SW480 (cell line): ENCODE measurements at regions not wholly inside any gene's neighbourhood (a gene's known extent, or its start where the extent isn't known, plus 50 kb on each side); places are given as distances from the start of the nearest gene placed in this dataset.
A peak's percentile ranks its signal among the peaks of the same experiment; 100 is the strongest.

Source experiments
- DNase-seq: peaks from one replicate; pipeline ENCODE4 v3.0.0-alpha.2; 2016; ENCODE audit warnings: low spot score

DNA sequence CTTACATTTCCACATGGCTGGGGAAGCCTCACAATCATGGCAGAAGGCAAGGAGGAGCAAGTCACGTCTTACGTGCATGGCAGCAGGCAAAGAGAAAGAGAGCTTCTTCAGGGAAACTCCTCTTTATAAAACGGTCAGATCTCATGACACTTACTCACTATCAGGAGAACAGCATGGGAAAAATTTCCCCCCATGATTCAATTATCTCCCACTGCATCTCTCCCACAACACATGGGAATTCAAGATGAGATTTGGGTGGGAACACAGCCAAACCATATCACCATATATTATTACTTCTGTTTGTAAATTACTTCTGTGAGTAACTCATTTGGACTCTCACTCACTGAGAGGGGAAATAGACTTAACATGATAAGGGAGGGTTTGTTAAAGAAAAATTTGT lies 1496.8 kb upstream of the TMEM132C start:
- no peak for DNase-seq

DNA sequence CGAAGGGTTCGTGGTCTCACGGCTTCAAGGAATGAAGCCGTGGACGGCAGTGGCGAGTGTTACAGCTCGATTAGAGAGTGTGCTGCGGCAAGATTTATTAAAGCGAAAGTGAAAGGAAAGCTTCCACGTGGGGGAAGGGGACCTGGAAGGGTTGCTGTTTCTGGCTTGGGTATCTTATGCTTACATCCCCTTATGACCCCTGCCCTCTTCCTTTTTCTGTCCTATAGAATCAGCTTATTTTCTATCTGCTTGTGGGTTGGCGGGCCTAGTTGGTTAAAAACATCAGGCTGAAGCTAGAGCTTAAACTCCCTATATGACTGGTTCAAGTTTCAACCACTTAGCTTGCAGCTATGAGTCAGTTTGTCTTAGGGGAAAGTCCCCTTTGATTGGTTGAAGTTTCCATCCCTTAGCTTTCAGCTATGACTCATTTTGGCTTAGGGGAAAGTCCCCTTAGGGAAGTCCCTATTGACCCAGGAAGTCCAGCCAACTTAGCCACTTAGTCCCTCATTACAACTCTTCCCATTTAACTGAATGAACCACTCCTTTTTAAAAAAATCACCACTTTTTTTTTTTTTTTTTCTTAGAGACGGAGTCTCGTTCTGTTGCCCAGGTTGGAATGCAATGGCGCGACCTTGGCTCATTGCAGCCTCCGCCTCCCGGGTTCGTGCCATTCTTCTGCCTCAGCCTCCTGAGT lies 1494.7 kb upstream of the TMEM132C start:
- peak; percentile 87 for DNase-seq

DNA sequence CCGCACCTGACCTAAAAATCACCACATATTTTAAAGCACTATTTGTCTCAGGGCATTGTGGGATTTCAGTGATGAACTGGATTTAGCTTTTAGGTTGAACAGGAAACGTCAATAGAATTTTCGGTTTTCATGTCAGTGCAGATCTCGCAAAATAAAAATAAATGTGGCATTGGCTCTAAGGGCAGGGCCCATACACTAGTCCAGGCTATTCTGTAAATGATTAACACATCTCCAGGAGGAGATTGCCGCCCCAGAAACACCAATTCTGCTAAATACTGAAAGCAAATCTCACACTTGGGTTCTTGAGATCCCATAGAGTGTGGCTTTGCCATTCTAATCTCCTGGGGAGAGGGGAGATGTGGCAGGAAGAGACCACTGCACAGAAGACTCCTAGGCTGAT lies 1494.0 kb upstream of the TMEM132C start:
- DNase-seq = no peak

DNA sequence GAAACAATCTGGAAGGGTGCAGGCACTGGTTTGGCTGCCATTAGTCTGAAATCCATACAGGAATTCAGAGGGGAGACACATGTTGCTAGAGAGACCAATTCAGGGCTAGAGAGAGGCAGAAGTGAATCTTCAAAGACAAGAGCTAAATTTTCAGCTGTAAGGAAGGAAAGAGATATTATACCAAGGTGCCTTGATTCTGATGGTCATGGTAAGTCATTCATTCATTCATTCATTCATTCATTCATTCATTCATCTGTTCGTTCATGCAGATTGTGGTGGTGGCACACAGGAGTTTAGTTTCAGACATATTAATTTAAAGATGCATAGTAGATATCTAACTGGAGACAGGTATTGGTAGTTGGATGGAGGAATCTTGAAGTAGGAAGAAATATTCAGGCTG lies 1493.5 kb upstream of the TMEM132C start:
- no peak for DNase-seq

DNA sequence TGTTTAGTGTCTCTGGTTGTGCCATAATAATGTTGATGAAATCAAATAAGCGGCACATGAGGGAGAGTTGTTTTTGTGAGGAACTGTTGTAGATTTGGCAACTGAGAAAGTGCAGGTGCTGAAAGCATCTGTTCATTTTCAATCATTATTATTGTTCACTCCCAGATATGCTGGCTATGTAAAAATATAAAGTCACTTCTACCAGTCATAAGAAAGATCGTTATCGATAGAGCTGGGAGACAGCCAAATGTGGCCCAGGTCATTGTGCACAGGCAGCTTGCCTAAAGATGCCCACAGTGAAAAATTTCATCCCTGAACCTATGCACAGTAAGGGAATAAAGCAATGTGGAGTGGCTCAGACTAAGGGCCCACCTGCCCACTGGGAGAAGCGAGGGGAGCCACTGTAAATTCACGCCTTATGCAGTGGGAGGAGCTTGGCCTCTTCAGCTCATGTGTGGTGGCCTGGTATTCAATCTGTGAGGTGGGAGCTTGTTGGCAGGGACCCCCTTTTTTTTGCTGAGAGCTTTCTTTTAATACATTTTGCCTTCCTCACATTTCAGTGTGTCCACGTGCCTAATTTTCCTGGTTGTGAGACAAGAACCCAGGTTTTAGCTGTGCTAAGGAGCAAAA lies 1490.8 kb upstream of the TMEM132C start:
- DNase-seq = no peak

DNA sequence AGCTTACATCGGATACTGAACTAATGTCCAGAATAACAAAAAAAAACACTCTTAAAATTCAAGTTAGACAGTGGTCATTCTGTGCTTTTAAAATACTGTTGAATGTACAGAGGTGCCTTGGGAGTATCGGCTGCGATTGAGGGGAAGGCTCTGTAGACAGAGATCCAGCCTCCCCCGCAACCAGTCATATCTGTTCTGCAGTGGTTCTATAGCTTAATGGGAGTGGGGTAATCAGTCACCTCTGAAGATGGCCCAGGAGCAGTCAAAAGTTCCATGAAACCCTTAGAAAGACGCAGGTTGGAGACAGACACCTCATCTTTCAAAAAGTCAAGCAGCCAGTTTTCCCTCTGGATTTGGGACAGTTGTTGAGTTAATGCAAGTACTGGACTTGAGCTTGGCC lies 1486.6 kb upstream of the TMEM132C start:
- DNase-seq = no peak

DNA sequence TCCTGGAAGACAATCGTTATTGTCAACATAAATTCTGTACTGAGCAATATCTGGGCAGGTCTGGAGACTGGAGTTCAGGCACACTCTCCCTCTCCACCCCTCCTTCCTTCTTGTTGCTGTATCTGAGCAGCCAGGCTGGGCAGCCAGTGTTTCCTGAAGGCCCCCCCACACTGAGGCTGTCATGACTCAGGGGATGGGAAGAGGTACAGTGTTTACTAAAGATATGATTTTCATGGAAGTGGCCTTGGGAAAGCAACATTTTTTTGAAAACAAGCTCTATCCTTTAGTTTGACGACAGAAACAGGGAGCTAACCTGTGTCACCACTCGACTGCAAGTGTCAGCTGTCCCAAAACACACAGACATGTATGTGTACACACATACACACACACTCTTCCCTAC lies 1485.4 kb upstream of the TMEM132C start:
- DNase-seq = no peak

DNA sequence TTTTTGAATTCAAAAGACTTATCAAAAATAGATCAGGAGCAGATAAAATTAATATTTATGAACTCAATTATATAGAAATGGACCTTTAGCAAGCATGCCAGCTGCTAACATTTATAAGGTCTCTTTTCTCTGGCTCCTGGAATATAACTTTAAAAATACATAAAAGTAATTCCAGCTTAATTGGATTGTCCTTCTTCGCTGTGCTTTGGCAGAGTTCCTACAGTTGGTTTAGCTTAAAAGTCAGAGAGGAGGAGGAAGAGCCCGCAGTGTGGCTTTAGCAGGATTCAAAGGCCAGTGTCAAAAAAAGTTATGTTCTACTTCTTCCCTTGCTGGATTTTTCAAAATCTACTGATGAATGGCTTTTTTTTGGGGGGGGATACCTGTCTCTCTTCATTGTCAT lies 1484.9 kb upstream of the TMEM132C start:
- no peak for DNase-seq

DNA sequence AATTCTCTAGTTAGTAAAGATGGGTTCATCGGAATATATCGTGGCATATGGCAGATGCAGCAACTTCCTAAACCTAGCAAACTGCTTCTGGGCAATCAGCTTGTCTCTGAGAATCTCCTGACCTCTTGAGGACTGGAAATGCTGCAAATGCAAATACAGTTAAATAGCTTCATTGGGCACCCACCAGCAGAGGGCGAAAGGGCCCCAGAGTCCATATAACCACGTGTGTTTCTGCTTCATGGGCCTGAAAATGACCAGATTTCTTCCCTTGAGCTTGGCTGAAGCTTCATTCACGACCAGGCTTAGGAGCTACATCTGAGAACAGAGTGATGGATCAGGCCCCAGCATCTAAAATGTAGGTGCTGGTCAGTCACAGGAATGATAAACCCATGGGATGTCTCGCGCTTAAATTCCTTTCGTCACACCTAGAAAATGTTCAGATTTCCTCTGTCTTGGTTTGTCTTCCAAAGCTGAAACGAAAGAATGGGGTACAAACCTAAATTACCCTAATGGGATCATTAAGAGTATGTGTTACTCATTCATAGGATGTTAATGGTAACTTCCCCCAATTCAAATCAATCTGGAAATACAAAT lies 1482.5 kb upstream of the TMEM132C start:
- peak; percentile 41 for DNase-seq

DNA sequence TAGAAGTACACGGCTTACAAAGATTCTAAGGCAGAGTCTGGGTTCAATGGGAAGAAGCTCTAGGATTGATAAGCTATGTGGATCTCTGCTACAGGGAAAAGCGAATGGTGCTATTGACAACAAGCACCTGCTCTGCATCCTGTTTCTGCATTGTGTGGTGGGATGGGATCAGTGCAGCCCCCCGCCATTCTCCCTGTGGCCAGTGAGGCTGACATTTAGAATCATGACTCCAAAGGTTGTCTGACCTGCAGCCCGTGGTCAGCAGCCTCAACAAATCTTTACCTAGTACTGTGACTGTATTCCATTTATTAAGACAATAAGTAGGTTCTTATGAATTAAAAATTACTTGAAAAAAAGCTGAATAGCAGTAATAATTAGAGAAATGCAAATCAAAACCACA lies 1477.0 kb upstream of the TMEM132C start:
- no peak for DNase-seq

DNA sequence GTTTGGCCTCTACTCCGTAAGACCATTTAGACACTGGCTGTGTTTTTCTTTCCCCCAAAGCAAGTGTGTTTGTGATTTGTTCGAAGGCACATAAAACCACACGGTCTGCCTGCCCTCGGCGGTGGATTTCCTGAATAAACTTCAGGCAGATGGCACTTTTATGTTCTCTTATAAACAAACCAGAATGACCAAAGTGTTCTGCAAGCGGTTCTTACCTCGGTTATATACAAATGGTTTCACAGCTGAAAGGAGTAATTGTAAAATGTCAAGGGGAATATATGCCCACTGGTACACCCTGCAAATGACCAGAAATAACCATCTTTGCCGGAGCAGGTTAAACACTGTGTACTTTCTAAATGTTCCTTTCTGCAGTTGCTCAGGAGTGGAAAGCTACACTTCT lies 1475.8 kb upstream of the TMEM132C start:
- no peak for DNase-seq

DNA sequence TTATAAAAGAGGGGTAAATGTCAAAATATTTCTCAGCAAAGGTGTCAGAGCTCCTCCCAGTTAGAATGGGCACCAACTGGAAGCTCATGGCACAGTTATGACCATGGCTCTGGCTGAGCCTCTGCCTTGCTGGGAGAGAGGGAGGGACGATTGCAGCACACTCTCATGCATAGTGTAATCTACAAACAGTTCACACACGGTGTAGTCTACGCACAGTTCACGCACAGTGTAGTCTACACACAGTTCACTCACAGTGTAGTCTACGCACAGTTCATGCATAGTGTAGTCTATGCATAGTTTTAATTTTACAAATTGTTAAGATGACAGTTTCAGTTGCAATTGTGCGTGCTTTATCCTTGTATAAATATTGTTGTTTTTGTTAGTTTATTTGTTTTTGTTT lies 1474.6 kb upstream of the TMEM132C start:
- no peak for DNase-seq

DNA sequence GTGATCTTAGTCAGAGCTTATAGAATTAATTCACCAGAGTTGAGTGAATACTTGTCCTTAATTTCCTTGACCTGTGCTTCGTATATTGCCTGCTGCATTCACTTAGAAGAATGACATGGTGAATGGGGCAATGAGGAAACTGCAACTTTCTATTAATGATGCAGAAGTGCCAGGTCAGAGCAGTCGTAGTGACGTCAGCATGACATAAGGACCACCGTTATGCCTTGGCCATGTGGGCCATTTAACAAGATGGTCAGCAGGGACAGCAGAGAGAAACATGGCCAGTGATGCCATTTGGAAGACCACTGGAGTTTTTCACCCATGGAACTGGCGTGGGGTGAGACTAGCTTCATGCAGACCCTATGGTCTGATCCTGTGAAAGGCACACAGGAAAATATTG lies 1469.4 kb upstream of the TMEM132C start:
- DNase-seq = no peak

DNA sequence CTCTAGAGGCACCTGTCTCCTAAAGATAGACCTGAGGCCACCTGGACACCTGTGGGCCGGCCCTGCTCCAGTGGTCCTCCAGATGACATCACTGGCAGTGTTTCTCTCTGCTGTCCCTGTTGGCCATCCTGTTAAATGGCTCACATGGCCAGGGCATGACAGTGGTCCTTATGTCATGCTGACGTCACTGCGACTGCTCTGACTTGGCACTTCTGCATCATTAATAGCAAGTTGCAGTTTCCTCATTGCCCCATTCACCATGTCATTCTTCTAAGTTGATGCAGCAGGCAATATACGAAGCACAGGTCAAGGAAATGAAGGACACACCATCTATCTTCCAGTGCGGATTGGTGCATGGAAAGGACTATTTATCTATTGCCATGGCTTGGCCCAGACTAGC lies 1468.5 kb upstream of the TMEM132C start:
- DNase-seq = no peak

DNA sequence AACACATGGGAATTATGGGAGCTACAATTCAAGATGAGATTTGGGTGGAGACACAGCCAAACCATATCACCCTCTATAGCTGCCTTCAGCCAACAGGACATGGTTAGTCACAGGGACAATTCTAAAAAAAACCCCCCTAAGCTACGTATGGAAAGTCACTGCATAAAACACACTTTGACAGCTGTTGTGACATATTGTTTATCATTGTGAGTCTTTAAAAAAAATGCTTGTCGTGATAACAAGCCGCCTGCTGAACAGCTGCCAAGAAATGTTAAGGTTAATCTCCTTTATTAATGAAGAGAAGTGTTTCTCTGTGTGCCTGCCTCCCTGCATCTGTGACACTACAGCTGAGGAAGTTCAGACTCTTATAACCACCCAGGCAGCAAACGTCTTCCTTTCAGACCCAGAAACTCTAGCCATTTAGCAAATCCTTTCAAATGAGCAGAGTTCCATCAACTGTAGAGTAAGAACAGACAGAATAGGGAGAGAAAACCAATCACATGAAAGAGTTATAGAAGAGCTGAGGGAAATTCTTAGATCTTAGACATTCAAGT lies 1459.6 kb upstream of the TMEM132C start:
- no peak for DNase-seq

DNA sequence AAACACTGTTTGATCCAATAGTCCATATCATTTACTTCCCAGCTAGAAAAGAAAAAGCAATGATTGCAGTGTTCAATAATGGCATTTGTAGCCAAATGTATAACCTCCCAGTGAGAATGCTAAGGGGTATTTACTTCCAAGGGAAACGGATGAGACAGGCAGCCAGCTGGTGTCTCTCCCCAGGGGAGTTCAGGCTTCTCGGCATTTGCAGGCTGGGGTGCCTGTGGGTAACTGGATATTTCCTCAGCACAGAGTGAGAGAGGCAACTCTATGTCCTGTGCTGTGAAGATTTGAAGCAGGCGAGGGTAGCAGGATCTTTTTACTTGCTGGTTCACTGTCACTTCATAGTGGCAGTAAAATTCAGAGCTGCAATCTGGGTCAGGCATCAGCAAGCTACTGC lies 1455.6 kb upstream of the TMEM132C start:
- no peak for DNase-seq

DNA sequence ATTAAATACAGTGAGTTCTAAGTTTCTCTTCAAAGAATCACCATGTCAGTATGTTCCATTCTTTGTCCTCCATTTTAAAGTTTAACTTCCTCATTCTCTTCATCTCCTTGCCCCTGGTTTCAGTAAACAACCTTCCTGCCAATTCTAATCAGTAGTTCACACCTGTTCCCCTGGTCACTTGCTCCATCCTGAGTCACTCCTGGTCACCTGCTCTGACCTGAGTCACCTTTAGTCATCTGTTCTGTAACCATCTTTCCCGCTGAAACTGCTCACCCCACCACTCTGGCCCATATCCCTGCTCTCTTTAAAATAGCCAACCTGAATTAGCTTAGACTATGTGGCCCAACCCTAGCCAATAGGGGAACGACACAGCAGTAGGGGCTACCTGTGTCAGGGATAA lies 1447.4 kb upstream of the TMEM132C start:
- DNase-seq = no peak

DNA sequence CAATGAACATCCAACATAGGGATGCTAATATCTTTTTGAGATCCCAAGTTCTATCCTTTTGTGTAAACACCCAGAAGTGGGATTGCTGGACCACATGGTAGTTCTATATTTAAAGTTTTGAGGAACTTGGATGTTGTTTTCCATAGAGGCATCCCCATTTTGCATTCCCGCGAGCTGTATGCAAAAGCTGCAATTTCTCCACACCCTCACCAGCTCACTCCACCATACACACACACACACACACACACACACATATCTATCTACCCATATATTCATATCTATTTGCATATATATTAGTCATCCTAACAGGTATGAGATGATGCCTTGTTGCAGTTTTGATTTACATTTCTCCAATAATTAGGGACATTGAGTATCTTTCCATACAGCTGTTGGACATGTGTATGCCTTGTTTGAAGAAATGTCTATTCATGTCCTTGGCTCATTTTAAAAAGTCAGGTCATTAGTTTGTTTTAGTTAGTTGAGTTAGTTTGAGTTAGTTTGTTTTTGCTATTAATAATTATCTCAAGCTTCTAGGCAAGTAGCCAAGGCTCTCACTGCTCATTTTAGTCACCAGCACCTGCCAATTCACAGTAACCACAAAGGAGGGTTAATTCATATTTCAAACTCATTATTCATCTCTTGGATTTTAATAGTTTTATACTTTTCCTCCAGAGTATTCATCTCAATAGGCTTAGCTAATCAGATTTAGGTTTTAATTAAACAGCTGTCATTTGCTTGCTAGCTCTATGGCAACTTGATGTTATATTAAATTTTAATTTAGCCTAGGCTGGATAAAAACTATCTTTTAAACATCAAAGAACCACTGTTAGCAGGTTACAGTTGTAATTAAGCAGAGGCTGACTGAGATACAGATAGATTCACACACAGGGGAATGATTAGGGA lies 1435.9 kb upstream of the TMEM132C start:
- DNase-seq = no peak

DNA sequence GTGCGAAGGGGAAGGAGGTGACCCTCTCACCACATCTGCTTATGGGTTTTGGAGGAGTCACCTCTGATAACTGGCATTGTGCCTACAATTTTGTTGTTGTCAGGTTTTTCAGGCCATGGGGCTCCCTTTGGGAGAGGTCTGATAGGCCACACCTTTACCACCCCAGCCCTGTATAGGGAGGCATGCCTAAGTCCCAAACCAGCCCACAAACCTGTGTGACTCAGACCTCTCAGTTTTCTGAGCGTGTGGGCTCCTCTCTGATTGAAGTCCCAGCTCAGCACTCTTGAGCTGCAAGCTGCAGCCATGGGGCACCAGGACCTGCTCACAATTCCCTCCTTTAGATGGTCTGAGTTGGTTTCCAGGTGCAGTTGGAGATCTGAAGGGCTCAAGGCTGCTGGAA lies 1429.3 kb upstream of the TMEM132C start:
- DNase-seq = no peak

DNA sequence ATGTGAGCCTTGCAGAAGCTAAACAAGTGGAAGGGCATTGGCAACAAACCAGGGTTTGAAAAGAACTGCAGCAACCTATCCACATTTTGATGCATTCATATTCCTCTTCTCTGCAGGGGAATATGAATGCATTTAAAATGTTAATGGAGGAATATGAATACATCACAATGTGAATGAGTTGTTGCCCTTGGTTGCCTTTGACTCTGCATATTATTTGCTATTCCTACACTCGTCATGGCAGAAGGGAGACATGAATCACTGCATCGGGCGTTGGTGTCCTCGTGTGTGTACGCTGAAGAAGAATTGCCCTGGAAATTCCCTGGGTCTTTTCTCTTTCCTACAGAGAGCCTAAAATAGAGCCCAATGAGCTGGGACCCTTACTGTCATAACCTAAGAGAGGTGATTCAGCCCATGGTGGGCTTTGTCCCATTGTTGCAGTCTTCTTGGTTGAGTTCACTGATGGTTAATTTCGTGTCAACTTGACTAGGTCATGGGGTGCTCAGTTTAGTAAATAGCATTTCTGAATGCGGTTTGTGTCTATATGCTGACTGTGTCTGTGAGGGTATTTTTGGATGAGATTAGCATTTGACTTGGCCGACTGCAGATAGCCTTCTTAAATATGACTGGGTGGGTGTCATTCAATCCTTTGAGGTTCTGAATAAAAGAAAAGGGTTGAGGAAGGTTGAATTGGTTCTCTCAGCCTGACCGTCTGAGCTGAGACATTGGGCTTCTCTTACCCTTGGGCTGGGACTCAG lies 1422.9 kb upstream of the TMEM132C start:
- no peak for DNase-seq

DNA sequence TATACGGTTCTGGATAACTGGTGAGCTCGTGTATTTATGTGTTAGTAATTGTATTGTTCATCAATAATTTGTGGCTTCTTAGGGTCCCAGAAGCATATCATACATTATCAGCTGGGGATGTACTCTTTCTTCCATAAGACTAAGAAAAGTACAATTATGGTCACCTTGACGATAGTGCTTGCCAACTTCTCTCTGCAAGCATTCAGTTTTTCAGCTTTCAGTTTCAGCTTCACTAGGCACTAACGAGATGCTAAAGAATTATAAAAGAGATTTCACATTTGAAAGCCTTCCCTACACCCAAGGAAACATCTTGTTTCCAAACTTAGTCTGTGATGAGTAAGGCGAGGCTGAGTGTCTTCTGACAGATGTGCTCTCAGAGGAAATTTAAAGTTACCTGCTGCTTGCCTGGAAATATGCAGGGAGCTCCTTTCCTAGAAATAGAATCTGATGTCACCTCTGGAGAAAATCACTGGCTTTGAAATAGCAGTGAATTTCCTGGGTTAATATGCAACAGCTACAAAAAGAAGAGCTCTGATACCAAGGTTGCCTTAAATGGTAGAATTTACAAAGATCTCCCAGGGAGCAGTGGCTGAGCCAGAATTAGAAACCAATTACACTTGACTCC lies 1419.9 kb upstream of the TMEM132C start:
- no peak for DNase-seq
